ENCODE measurements at regions not wholly inside any gene's neighbourhood (a gene's known extent, or its start where the extent isn't known, plus 50 kb on each side); places are given as distances from the start of the nearest gene placed in this dataset.

DNA sequence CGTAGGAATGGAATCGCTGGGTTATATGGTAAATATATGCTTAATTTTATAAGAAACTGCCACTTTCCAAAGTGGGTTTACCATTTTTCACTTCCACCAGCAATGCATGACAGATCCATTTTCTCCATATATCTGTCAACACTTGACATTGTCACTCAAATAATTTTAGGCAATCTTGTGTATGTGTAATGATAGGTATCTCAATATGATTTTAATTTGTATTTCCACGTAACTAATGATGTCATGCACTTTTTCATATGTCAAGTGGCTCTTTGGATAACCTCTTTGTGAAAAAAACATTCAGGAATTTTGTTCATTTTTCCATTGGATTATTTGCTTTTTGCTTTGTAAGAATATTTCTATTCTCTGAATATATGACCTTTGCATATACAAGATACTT lies 419.9 kb downstream of the BTBD3 start:
- H3K27ac ChIP-seq (ENCODE audit: extremely low read depth, low read depth, low read length), result no peak overlapping the region
- no peak for DNase-seq (ENCODE audit: extremely low read depth in 1 of 4, low spot score in 3 of 4)
- H3K4me1 ChIP-seq (replicated peaks in 1 of 2; ENCODE audit: control insufficient read depth in 2 of 2, insufficient read depth in 2 of 2, low read length in 2 of 2), result no peaks in the 10 kb centered on the region
- H3K4me2 ChIP-seq (ENCODE audit: insufficient read depth, low read length), result no peak overlapping the region
- no peak overlapping the region for H3K4me3 ChIP-seq
- no peaks in the 10 kb centered on the region for H4K20me1 ChIP-seq (replicated peaks; ENCODE audit: control insufficient read depth, insufficient read depth, low read length)
- TF ChIP-seq ZNF76 (CRISPR knock-in tag; IDR thresholded peaks at IDR 0.05; ENCODE audit: borderline replicate concordance), result no peak
- TF ChIP-seq, protein P1, sequence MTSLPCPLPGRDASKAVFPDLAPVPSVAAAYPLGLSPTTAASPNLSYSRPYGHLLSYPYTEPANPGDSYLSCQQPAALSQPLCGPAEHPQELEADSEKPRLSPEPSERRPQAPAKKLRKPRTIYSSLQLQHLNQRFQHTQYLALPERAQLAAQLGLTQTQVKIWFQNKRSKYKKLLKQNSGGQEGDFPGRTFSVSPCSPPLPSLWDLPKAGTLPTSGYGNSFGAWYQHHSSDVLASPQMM (CRISPR knock-in tag; IDR thresholded peaks at IDR 0.05), result no peak
- no peak for TF ChIP-seq ZNF780A (CRISPR knock-in tag; IDR thresholded peaks at IDR 0.05)
- no peak for TF ChIP-seq PHF21A (IDR thresholded peaks at IDR 0.05; ENCODE audit: borderline replicate concordance, low read depth)
- TF ChIP-seq, protein P2, sequence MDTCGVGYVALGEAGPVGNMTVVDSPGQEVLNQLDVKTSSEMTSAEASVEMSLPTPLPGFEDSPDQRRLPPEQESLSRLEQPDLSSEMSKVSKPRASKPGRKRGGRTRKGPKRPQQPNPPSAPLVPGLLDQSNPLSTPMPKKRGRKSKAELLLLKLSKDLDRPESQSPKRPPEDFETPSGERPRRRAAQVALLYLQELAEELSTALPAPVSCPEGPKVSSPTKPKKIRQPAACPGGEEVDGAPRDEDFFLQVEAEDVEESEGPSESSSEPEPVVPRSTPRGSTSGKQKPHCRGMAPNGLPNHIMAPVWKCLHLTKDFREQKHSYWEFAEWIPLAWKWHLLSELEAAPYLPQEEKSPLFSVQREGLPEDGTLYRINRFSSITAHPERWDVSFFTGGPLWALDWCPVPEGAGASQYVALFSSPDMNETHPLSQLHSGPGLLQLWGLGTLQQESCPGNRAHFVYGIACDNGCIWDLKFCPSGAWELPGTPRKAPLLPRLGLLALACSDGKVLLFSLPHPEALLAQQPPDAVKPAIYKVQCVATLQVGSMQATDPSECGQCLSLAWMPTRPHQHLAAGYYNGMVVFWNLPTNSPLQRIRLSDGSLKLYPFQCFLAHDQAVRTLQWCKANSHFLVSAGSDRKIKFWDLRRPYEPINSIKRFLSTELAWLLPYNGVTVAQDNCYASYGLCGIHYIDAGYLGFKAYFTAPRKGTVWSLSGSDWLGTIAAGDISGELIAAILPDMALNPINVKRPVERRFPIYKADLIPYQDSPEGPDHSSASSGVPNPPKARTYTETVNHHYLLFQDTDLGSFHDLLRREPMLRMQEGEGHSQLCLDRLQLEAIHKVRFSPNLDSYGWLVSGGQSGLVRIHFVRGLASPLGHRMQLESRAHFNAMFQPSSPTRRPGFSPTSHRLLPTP (IDR thresholded peaks at IDR 0.05; ENCODE audit: borderline replicate concordance, extremely low read depth, insufficient read length), result no peak
- TF ChIP-seq ZSCAN29 (IDR thresholded peaks at IDR 0.05), result no peak
- TF ChIP-seq RAD51 (IDR thresholded peaks at IDR 0.05; ENCODE audit: borderline replicate concordance, low read depth), result no peak
- TF ChIP-seq SIX5 (IDR thresholded peaks at IDR 0.05; ENCODE audit: borderline replicate concordance in 1 of 2, insufficient read depth in 1 of 2, low read depth in 1 of 2, low read length in 2 of 2), result no peak
- no peak for TF ChIP-seq HDGF (IDR thresholded peaks at IDR 0.05)
- POLR2A ChIA-PET, result no interaction called here
- CTCF ChIA-PET (ENCODE audit: low intra/inter-chr PET ratio), result no interaction called here
- no peak for FAIRE-seq
- no peak overlapping the region for H3K9ac ChIP-seq (ENCODE audit: insufficient read depth in 1 of 2, low read depth in 2 of 2, low read length in 2 of 2)
- no peaks in the 10 kb centered on the region for H3K27me3 ChIP-seq (ENCODE audit: control insufficient read depth in 2 of 2, insufficient read depth in 2 of 2, low read length in 2 of 2)
- intact Hi-C loops (cut with micrococcal nuclease), result no loop called here
- in situ Hi-C loops (cut with MboI), result no loop called here
- no peaks in the 10 kb centered on the region for H3K9me3 ChIP-seq (replicated peaks; ENCODE audit: control insufficient read depth, insufficient read depth, low read depth, low read length)
- H3K79me2 ChIP-seq (ENCODE audit: control insufficient read depth, insufficient read depth, low read length), result no peaks in the 10 kb centered on the region
- 0% methylated on average over 3 of the region's 3 CpGs for WGBS (ENCODE audit: insufficient coverage, low coverage, missing lambda C conversion rate)
- H3K36me3 ChIP-seq (ENCODE audit: control insufficient read depth, insufficient read depth, low read length), result no peaks in the 10 kb centered on the region
- no peak for ATAC-seq
- no peaks in the 10 kb centered on the region for H3K9me1 ChIP-seq (ENCODE audit: control insufficient read depth, insufficient read depth, low read length)
- no peak overlapping the region for H2AFZ ChIP-seq (ENCODE audit: low read depth, low read length)
- BruUV-seq (replicated peaks), result no TSS peak
